ENCODE measurements at regions not wholly inside any gene's neighbourhood (a gene's known extent, or its start where the extent isn't known, plus 50 kb on each side); places are given as distances from the start of the nearest gene placed in this dataset.
"Not testable (repeated sequence)": the region's sequence is repeated elsewhere in the genome, so short reads cannot be mapped to it uniquely, and the experiment has no call there.

DNA sequence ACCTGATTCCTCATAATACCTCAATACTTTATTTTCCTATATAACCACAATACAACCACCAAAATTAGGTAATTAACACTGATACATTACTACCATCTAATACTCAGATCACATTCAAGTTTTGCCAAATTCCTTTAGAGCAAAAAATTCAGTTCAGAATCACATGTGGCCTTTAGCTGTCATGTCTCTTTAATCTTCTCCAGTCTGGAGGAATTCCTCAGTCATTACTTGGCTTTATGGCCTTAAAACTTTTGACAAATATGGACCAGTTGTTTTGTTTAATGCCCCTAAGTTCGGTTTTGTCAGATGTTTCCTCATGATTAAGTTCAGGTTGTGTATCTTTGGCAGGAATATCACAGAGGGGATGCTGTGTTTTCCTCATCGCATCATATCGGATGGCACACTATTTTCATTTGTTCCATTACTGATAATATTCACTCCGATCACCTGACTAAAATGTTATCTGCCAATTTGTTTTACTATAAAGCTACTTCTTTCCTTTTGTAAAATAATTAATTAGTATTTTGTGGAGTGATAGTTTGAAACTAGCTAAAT lies 51.2 kb upstream of the AKIRIN2 start:
- Histone ChIP-seq H3K36me3 (ENCODE audit: control insufficient read depth, insufficient read depth, low read length) (no peaks in the 10 kb centered on the region), H3K9me3 (ENCODE audit: control insufficient read depth, insufficient read depth, low read depth, low read length) (no peaks in the 10 kb centered on the region), H3K79me2 (ENCODE audit: control insufficient read depth, insufficient read depth, low read length) (no peaks in the 10 kb centered on the region), H3K4me1 (ENCODE audit: control insufficient read depth, extremely low read depth, insufficient read depth, low read length) (no peaks in the 10 kb centered on the region), H3K27ac (ENCODE audit: insufficient read depth, low read length) (no peak overlapping the region), H3K4me3 (replicated peaks in 1 of 4; ENCODE audit: control extremely low read depth in 1 of 4, insufficient read depth in 1 of 4, low read depth in 3 of 4, low read length in 4 of 4) (no peak overlapping the region), H3K4me2 (ENCODE audit: extremely low read depth, insufficient read depth, low read length) (no peak overlapping the region), H4K20me1 (ENCODE audit: control insufficient read depth, extremely low read depth, insufficient read depth, low read length) (no peaks in the 10 kb centered on the region), H3K9ac (ENCODE audit: insufficient read depth, low read length) (no peak overlapping the region), H3K27me3 (ENCODE audit: control insufficient read depth, insufficient read depth, low read length) (no peaks in the 10 kb centered on the region), H2AFZ (ENCODE audit: low read length) (no peak overlapping the region)
- peak in 1 of 2 donors; percentile 15 for DNase-seq (ENCODE audit: low read depth in 2 of 2)
- TF ChIP-seq EZH2 (IDR thresholded peaks at IDR 0.05; ENCODE audit: low read length, missing control alignments) = no peak

DNA sequence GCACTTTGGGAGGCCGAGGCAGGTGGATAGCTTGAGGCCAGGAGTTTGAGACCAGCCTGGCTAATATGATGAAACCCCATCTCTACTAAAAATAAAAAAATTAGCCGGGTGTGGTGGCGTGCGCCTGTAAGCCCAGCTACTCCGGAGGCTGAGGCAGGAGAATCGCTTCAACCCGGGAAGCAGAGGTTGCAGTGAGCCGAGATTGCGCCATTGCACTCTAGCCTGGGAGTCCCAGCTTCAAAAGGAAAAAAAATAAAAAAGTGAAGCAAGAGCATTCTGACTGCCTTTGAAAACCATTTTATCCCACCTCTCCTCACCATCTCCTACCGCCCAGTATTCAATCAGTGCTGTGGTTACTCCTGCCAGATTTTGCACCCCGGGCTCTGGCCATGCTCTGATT lies 50.5 kb upstream of the AKIRIN2 start:
- not testable (repeated sequence) for H3K27ac ChIP-seq (ENCODE audit: insufficient read depth, low read length); H3K9me3 ChIP-seq (ENCODE audit: control insufficient read depth, insufficient read depth, low read depth, low read length); H3K27me3 ChIP-seq (ENCODE audit: control insufficient read depth, insufficient read depth, low read length); H2AFZ ChIP-seq (ENCODE audit: low read length); H3K36me3 ChIP-seq (ENCODE audit: control insufficient read depth, insufficient read depth, low read length); H3K4me3 ChIP-seq (replicated peaks in 1 of 4; ENCODE audit: control extremely low read depth in 1 of 4, insufficient read depth in 1 of 4, low read depth in 3 of 4, low read length in 4 of 4); H3K9ac ChIP-seq (ENCODE audit: insufficient read depth, low read length); H3K4me2 ChIP-seq (ENCODE audit: extremely low read depth, insufficient read depth, low read length); H3K79me2 ChIP-seq (ENCODE audit: control insufficient read depth, insufficient read depth, low read length); H4K20me1 ChIP-seq (ENCODE audit: control insufficient read depth, extremely low read depth, insufficient read depth, low read length); H3K4me1 ChIP-seq (ENCODE audit: control insufficient read depth, extremely low read depth, insufficient read depth, low read length); DNase-seq (ENCODE audit: low read depth in 2 of 2)
